ENCODE measurements at regions not wholly inside any gene's neighbourhood (a gene's known extent, or its start where the extent isn't known, plus 50 kb on each side); places are given as distances from the start of the nearest gene placed in this dataset.
"Not testable (repeated sequence)": the region's sequence is repeated elsewhere in the genome, so short reads cannot be mapped to it uniquely, and the experiment has no call there.

DNA sequence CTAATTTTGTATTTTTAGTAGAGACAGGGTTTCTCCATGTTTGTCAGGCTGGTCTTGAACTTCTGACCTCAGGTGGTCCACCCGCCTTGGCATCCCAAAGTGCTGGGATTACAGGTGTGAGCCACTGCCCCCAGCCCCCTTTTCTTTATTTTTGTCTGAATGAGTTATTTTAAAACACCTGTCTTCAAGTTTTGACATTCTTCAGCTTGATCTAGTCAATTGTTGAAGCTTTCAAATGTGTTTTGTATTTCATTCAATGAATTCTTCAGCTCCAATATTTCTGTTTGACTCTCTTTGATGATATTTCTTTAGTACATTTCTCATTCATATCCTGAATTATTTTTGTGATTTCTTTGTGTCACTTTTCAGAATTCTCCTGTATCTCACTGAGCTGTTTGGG, 486.2 kb downstream of the DMAC1 start:
- Histone ChIP-seq H3K79me2 (ENCODE audit: insufficient read depth, low read length) (no peaks in the 10 kb centered on the region), H3K9ac (ENCODE audit: low read depth, low read length, poor library complexity, severe bottlenecking) (no peak overlapping the region), H3K36me3 (ENCODE audit: insufficient read depth, low read length) (no peaks in the 10 kb centered on the region), H3K27me3 (ENCODE audit: insufficient read depth, low read length, poor library complexity, severe bottlenecking) (no peaks in the 10 kb centered on the region), H2AFZ (ENCODE audit: low read length) (no peak overlapping the region), H3K4me1 (ENCODE audit: insufficient read depth, low read length, poor library complexity, severe bottlenecking) (no peaks in the 10 kb centered on the region), H4K20me1 (ENCODE audit: insufficient read depth, low read length, poor library complexity, severe bottlenecking) (no peaks in the 10 kb centered on the region), H3K4me3 (ENCODE audit: low read length, poor library complexity, severe bottlenecking) (no peak overlapping the region), H3K9me3 (ENCODE audit: insufficient read depth, low read depth, low read length) (peaks cover 11% of the 10 kb centered on the region; the same call in 1 of the 2 replicates), H3F3A (ENCODE audit: low read depth) (no peaks in the 10 kb centered on the region), H3K4me2 (ENCODE audit: low read depth, low read length, poor library complexity, severe bottlenecking) (no peak overlapping the region), H3K9me2 (replicated peaks; ENCODE audit: low read depth, low read length) (no peaks in the 10 kb centered on the region)
- no peak for TF ChIP-seq CTCF (conservative IDR thresholded peaks at IDR 0.05; ENCODE audit: low read length)
- TF ChIP-seq EZH2phosphoT487 (IDR thresholded peaks at IDR 0.05; ENCODE audit: borderline replicate concordance), result no peak

- H3K4me1 ChIP-seq (ENCODE audit: insufficient read depth, low read length, poor library complexity, severe bottlenecking); H4K20me1 ChIP-seq (ENCODE audit: insufficient read depth, low read length, poor library complexity, severe bottlenecking); H3K4me3 ChIP-seq (ENCODE audit: low read length, poor library complexity, severe bottlenecking); H3K27me3 ChIP-seq (ENCODE audit: insufficient read depth, low read length, poor library complexity, severe bottlenecking); H3K9ac ChIP-seq (ENCODE audit: low read depth, low read length, poor library complexity, severe bottlenecking); H3K36me3 ChIP-seq (ENCODE audit: insufficient read depth, low read length); H3K4me2 ChIP-seq (ENCODE audit: low read depth, low read length, poor library complexity, severe bottlenecking); H3K79me2 ChIP-seq (ENCODE audit: insufficient read depth, low read length); H3K9me2 ChIP-seq (replicated peaks; ENCODE audit: low read depth, low read length); H3F3A ChIP-seq (ENCODE audit: low read depth); H2AFZ ChIP-seq (ENCODE audit: low read length): not testable (repeated sequence)
- H3K9me3 ChIP-seq (ENCODE audit: insufficient read depth, low read depth, low read length), result peaks cover 13% of the 10 kb centered on the region; the same call in 1 of the 2 replicates
These were observed 490.5 kb downstream of the DMAC1 start for GRCh38 chr9:7309051-7309450.

DNA sequence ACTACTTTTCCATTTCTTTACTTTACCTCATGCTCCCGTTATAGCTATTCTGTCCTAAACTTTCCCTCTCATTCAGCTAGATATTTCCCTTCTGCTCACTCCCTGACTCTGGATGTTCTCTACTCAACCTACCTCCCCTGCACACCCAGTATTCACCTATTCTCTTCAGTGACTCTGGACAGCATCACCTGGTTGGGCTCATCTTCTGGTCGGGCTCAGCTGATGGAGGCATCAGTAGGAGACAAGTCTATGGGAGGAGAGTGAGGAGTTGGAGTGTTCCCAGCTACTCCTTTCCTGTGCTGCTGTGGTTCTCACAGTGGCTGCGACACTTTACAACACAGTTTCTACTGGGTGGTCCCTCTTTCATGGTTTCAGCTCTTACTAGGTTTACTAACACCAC, 493.9 kb downstream of the DMAC1 start:
- Histone ChIP-seq H3K9me2 (replicated peaks; ENCODE audit: low read depth, low read length) (no peaks in the 10 kb centered on the region), H3F3A (ENCODE audit: low read depth) (no peaks in the 10 kb centered on the region), H3K36me3 (ENCODE audit: insufficient read depth, low read length) (no peaks in the 10 kb centered on the region), H3K9me3 (ENCODE audit: insufficient read depth, low read depth, low read length) (peaks cover 7% of the 10 kb centered on the region; the same call in 1 of the 2 replicates), H3K4me3 (ENCODE audit: low read length, poor library complexity, severe bottlenecking) (no peak overlapping the region), H3K4me1 (ENCODE audit: insufficient read depth, low read length, poor library complexity, severe bottlenecking) (no peaks in the 10 kb centered on the region), H2AFZ (ENCODE audit: low read length) (no peak overlapping the region), H3K27me3 (ENCODE audit: insufficient read depth, low read length, poor library complexity, severe bottlenecking) (peaks cover 3% of the 10 kb centered on the region), H4K20me1 (ENCODE audit: insufficient read depth, low read length, poor library complexity, severe bottlenecking) (no peaks in the 10 kb centered on the region), H3K4me2 (ENCODE audit: low read depth, low read length, poor library complexity, severe bottlenecking) (no peak overlapping the region), H3K79me2 (ENCODE audit: insufficient read depth, low read length) (no peaks in the 10 kb centered on the region), H3K9ac (ENCODE audit: low read depth, low read length, poor library complexity, severe bottlenecking) (no peak overlapping the region)
- TF ChIP-seq CTCF (conservative IDR thresholded peaks at IDR 0.05; ENCODE audit: low read length) (no peak), EZH2phosphoT487 (IDR thresholded peaks at IDR 0.05; ENCODE audit: borderline replicate concordance) (no peak)

DNA sequence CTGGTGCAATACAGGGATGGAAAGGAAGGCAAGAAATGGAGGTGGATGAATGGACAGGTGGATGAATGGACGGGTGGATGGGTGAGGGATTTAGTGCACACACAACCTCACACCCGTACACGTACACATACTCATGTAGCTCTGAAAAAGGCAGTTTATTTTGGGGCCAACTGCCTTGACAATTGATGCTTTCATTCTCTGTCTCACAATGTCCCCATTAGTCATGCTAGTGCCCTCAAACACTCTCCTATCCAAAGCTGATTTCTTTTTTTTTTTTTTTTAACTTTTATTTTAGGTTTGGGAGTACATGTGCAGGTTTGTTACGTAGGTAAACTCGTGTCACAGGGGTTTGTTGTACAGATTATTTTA, 495.0 kb downstream of the DMAC1 start:
- H3K9me2 ChIP-seq (replicated peaks; ENCODE audit: low read depth, low read length), result no peaks in the 10 kb centered on the region
- H4K20me1 ChIP-seq (ENCODE audit: insufficient read depth, low read length, poor library complexity, severe bottlenecking), result no peaks in the 10 kb centered on the region
- H3K27me3 ChIP-seq (ENCODE audit: insufficient read depth, low read length, poor library complexity, severe bottlenecking), result peaks cover 3% of the 10 kb centered on the region
- TF ChIP-seq EZH2phosphoT487 (IDR thresholded peaks at IDR 0.05; ENCODE audit: borderline replicate concordance), result no peak
- TF ChIP-seq CTCF (conservative IDR thresholded peaks at IDR 0.05; ENCODE audit: low read length), result no peak
- no peak overlapping the region for H2AFZ ChIP-seq (ENCODE audit: low read length)
- H3K9me3 ChIP-seq (ENCODE audit: insufficient read depth, low read depth, low read length), result peaks cover 3% of the 10 kb centered on the region; the same call in 1 of the 2 replicates
- no peak overlapping the region for H3K9ac ChIP-seq (ENCODE audit: low read depth, low read length, poor library complexity, severe bottlenecking)
- no peak overlapping the region for H3K4me2 ChIP-seq (ENCODE audit: low read depth, low read length, poor library complexity, severe bottlenecking)
- no peaks in the 10 kb centered on the region for H3F3A ChIP-seq (ENCODE audit: low read depth)
- H3K4me1 ChIP-seq (ENCODE audit: insufficient read depth, low read length, poor library complexity, severe bottlenecking), result no peaks in the 10 kb centered on the region
- no peaks in the 10 kb centered on the region for H3K36me3 ChIP-seq (ENCODE audit: insufficient read depth, low read length)
- no peak overlapping the region for H3K4me3 ChIP-seq (ENCODE audit: low read length, poor library complexity, severe bottlenecking)
- no peaks in the 10 kb centered on the region for H3K79me2 ChIP-seq (ENCODE audit: insufficient read depth, low read length)

Data from Loucy (cell line).